ENCODE measurements at regions not wholly inside any gene's neighbourhood (a gene's known extent, or its start where the extent isn't known, plus 50 kb on each side); places are given as distances from the start of the nearest gene placed in this dataset.
"Not testable (repeated sequence)": the region's sequence is repeated elsewhere in the genome, so short reads cannot be mapped to it uniquely, and the experiment has no call there.

DNA sequence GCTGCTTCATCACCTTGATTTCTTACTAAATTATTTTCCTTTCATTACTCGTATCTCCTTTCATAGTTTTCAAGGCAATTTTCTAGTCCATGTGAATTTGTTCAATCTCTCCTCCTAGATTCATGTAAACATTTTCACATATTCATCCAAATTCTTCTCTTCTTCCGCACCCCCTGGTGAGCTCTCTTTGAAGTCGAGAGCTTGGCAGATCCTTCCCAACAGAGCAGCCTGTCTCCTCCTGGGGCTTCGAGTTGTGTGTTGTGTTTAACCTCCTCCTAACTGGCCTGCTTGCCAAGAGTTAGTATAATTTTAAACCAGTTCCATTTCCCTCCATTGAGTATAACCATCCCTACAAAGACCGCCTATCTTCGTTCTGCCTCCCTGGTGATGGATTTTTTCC, 272.4 kb upstream of the CELF2 start (continued):
- TF ChIP-seq SREBF2 (IDR thresholded peaks at IDR 0.05) (no peak), RNF2 (IDR thresholded peaks at IDR 0.05; ENCODE audit: borderline replicate concordance, low read depth) (no peak), POLR2AphosphoS2 (conservative IDR thresholded peaks at IDR 0.05; ENCODE audit: low read length) (no peak)
- TF ChIP-seq, protein P1, sequence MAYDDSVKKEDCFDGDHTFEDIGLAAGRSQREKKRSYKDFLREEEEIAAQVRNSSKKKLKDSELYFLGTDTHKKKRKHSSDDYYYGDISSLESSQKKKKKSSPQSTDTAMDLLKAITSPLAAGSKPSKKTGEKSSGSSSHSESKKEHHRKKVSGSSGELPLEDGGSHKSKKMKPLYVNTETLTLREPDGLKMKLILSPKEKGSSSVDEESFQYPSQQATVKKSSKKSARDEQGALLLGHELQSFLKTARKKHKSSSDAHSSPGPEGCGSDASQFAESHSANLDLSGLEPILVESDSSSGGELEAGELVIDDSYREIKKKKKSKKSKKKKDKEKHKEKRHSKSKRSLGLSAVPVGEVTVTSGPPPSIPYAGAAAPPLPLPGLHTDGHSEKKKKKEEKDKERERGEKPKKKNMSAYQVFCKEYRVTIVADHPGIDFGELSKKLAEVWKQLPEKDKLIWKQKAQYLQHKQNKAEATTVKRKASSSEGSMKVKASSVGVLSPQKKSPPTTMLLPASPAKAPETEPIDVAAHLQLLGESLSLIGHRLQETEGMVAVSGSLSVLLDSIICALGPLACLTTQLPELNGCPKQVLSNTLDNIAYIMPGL (CRISPR knock-in tag; IDR thresholded peaks at IDR 0.05; ENCODE audit: borderline replicate concordance) = no peak

DNA sequence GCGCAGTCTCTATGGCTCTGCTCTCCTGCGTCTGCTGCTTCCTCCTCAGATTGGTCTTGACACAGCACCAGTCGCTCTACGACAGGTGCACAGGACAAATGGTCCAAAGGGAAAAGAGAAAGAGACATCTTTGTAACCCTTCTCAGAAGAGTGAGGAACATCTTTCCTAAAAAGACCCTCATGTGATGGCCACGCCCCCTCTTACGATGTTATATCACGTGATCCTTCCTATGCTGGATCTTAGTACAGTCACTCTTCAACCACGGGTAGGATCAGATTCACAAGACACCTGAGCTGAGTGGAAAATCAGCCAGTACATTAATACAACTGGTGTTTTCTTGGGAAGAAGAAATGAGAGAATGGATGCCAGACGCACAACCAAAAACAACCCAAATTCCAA, 262.2 kb upstream of the CELF2 start:
- ATAC-seq (no peak), DNase-seq (ENCODE audit: low read depth in 1 of 2, low spot score in 1 of 2) (no peak), FAIRE-seq (no peak)
- Histone ChIP-seq H3K27ac (no peak overlapping the region), H3K9me3 (0 out of 3 replicates have a peak, but pooled peaks cover 2% of the 10 kb centered on the region), H3K4me1 (no peaks in the 10 kb centered on the region), H3K4me2 (no peak overlapping the region), H3K4me3 (no peak overlapping the region)
- TF ChIP-seq, protein P2, sequence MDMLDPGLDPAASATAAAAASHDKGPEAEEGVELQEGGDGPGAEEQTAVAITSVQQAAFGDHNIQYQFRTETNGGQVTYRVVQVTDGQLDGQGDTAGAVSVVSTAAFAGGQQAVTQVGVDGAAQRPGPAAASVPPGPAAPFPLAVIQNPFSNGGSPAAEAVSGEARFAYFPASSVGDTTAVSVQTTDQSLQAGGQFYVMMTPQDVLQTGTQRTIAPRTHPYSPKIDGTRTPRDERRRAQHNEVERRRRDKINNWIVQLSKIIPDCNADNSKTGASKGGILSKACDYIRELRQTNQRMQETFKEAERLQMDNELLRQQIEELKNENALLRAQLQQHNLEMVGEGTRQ (IDR thresholded peaks at IDR 0.05) = 0 out of 2 replicates have a peak, but pooled peaks have one; percentile 25
- TF ChIP-seq, protein P3, sequence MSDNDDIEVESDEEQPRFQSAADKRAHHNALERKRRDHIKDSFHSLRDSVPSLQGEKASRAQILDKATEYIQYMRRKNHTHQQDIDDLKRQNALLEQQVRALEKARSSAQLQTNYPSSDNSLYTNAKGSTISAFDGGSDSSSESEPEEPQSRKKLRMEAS (IDR thresholded peaks at IDR 0.05) = no peak
- WGBS (ENCODE audit: missing lambda C conversion rate) = 49% methylated on average over 9 of the region's 9 CpGs
- POLR2A ChIA-PET = interaction anchor here (0.6 kb wide), 1 partner anchor 27 kb away, joined by 3 read pairs; no protein-coding TSS in a partner anchor
- CTCF ChIA-PET = no interaction called here

DNA sequence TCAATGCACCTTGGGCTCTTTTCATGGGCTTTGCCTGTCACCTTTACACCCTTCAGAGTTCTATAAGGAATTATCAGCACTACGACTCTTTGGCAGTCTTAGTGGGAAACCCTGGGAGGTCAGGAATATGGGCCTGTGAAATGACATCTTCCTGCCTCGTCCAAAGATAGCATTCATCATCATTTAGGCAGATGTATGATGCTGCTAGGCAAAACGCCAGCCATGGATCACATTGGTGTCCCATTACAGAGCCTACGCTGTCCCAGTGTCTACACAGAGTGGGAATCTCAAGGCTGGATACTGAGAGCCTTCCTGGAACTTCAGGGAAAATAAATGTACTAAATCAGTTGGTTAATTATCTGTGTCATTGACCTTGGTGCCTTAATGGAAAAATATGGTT, 259.4 kb upstream of the CELF2 start:
- ATAC-seq = no peak

DNA sequence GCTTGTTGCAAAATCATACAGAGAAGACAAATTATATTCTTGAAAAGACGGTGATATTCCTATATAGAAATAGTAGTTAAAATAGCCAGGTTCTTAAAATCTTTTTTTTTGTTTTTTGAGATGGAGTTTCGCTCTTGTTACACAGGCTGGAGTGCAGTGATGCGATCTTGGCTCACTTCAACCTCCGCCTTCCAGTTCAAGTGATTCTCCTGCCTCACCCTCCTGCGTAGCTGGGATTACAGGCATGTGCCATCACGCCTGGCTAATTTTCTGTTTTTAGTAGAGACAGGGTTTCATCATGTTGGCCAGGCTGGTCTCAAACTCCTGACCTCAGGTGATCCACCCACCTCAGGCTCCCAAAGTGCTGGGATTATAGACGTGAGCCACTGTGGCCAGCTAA, 257.9 kb upstream of the CELF2 start:
- FAIRE-seq; ATAC-seq; H3K4me2 ChIP-seq; DNase-seq (ENCODE audit: low read depth in 1 of 2, low spot score in 1 of 2); H3K9me3 ChIP-seq; H3K4me3 ChIP-seq; POLR2A ChIA-PET; H3K27ac ChIP-seq; H3K4me1 ChIP-seq; CTCF ChIA-PET: not testable (repeated sequence)
- WGBS (ENCODE audit: missing lambda C conversion rate) = 22% methylated on average over 7 of the region's 7 CpGs

More for the DNA sequence above, 259.4 kb upstream of the CELF2 start:
- 11% methylated on average over 4 of the region's 4 CpGs for WGBS (ENCODE audit: missing lambda C conversion rate)
- no peak for FAIRE-seq
- no peak overlapping the region for H3K4me2 ChIP-seq
- ChIA-PET CTCF (no interaction called here), POLR2A (no interaction called here)
- no peaks in the 10 kb centered on the region for H3K4me1 ChIP-seq
- H3K9me3 ChIP-seq = no peaks in the 10 kb centered on the region
- no peak for DNase-seq (ENCODE audit: low read depth in 1 of 2, low spot score in 1 of 2)
- no peak overlapping the region for H3K4me3 ChIP-seq
- no peak for TF ChIP-seq CHD4 (IDR thresholded peaks at IDR 0.05; ENCODE audit: borderline replicate concordance)
- no peak for TF ChIP-seq PHF8 (IDR thresholded peaks at IDR 0.05; ENCODE audit: borderline replicate concordance, low read depth)
- TF ChIP-seq RNF2 (IDR thresholded peaks at IDR 0.05; ENCODE audit: borderline replicate concordance, low read depth) = no peak
- TF ChIP-seq BHLHE40 (IDR thresholded peaks at IDR 0.05; ENCODE audit: low read depth, low read length) = no peak
- TF ChIP-seq HOXA7 (CRISPR knock-in tag; IDR thresholded peaks at IDR 0.05) = no peak
- TF ChIP-seq, protein P4, sequence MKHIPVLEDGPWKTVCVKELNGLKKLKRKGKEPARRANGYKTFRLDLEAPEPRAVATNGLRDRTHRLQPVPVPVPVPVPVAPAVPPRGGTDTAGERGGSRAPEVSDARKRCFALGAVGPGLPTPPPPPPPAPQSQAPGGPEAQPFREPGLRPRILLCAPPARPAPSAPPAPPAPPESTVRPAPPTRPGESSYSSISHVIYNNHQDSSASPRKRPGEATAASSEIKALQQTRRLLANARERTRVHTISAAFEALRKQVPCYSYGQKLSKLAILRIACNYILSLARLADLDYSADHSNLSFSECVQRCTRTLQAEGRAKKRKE (CRISPR knock-in tag; IDR thresholded peaks at IDR 0.05; ENCODE audit: low read depth) = no peak
- TF ChIP-seq EP300 (IDR thresholded peaks at IDR 0.05) = no peak
- TF ChIP-seq, protein P5, sequence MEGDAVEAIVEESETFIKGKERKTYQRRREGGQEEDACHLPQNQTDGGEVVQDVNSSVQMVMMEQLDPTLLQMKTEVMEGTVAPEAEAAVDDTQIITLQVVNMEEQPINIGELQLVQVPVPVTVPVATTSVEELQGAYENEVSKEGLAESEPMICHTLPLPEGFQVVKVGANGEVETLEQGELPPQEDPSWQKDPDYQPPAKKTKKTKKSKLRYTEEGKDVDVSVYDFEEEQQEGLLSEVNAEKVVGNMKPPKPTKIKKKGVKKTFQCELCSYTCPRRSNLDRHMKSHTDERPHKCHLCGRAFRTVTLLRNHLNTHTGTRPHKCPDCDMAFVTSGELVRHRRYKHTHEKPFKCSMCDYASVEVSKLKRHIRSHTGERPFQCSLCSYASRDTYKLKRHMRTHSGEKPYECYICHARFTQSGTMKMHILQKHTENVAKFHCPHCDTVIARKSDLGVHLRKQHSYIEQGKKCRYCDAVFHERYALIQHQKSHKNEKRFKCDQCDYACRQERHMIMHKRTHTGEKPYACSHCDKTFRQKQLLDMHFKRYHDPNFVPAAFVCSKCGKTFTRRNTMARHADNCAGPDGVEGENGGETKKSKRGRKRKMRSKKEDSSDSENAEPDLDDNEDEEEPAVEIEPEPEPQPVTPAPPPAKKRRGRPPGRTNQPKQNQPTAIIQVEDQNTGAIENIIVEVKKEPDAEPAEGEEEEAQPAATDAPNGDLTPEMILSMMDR (IDR thresholded peaks at IDR 0.05) = no peak
- no peak for TF ChIP-seq ZNF302 (CRISPR knock-in tag; IDR thresholded peaks at IDR 0.05)
- no peak for TF ChIP-seq FOSB (CRISPR knock-in tag; IDR thresholded peaks at IDR 0.05)
- no peak for TF ChIP-seq ZFP36 (IDR thresholded peaks at IDR 0.05; ENCODE audit: borderline replicate concordance, partially characterized antibody)
- TF ChIP-seq, protein P6, sequence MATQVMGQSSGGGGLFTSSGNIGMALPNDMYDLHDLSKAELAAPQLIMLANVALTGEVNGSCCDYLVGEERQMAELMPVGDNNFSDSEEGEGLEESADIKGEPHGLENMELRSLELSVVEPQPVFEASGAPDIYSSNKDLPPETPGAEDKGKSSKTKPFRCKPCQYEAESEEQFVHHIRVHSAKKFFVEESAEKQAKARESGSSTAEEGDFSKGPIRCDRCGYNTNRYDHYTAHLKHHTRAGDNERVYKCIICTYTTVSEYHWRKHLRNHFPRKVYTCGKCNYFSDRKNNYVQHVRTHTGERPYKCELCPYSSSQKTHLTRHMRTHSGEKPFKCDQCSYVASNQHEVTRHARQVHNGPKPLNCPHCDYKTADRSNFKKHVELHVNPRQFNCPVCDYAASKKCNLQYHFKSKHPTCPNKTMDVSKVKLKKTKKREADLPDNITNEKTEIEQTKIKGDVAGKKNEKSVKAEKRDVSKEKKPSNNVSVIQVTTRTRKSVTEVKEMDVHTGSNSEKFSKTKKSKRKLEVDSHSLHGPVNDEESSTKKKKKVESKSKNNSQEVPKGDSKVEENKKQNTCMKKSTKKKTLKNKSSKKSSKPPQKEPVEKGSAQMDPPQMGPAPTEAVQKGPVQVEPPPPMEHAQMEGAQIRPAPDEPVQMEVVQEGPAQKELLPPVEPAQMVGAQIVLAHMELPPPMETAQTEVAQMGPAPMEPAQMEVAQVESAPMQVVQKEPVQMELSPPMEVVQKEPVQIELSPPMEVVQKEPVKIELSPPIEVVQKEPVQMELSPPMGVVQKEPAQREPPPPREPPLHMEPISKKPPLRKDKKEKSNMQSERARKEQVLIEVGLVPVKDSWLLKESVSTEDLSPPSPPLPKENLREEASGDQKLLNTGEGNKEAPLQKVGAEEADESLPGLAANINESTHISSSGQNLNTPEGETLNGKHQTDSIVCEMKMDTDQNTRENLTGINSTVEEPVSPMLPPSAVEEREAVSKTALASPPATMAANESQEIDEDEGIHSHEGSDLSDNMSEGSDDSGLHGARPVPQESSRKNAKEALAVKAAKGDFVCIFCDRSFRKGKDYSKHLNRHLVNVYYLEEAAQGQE (IDR thresholded peaks at IDR 0.05) = no peak
- TF ChIP-seq KDM1A (IDR thresholded peaks at IDR 0.05; ENCODE audit: low read depth) = no peak
- TF ChIP-seq, protein P7, sequence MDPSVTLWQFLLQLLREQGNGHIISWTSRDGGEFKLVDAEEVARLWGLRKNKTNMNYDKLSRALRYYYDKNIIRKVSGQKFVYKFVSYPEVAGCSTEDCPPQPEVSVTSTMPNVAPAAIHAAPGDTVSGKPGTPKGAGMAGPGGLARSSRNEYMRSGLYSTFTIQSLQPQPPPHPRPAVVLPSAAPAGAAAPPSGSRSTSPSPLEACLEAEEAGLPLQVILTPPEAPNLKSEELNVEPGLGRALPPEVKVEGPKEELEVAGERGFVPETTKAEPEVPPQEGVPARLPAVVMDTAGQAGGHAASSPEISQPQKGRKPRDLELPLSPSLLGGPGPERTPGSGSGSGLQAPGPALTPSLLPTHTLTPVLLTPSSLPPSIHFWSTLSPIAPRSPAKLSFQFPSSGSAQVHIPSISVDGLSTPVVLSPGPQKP (IDR thresholded peaks at IDR 0.05; ENCODE audit: low read depth, low read length) = no peak
- no peak for TF ChIP-seq CHD2 (IDR thresholded peaks at IDR 0.05; ENCODE audit: low read length, partially characterized antibody)
- no peak for TF ChIP-seq NR3C1 (IDR thresholded peaks at IDR 0.05)
- TF ChIP-seq FOXS1 (CRISPR knock-in tag; IDR thresholded peaks at IDR 0.05) = no peak
- H3K27ac ChIP-seq = no peak overlapping the region
